ENCODE measurements at regions not wholly inside any gene's neighbourhood (a gene's known extent, or its start where the extent isn't known, plus 50 kb on each side); places are given as distances from the start of the nearest gene placed in this dataset.

- no peaks in the 10 kb centered on the region for H3K36me3 ChIP-seq
- no peaks in the 10 kb centered on the region for H3K27me3 ChIP-seq (replicated peaks; ENCODE audit: insufficient read depth)
- no peak overlapping the region for H3K4me3 ChIP-seq
- DNase-seq (ENCODE audit: low spot score) (no peak), ATAC-seq (ENCODE audit: insufficient number of reproducible peaks, low FRiP score, low read depth) (no peak)
- H3K4me1 ChIP-seq (ENCODE audit: control insufficient read depth in 1 of 2, low read depth in 2 of 2) = no peaks in the 10 kb centered on the region
- no peak for TF ChIP-seq CTCF (IDR thresholded peaks at IDR 0.05)
- no peak overlapping the region for H3K27ac ChIP-seq
- H3K9me3 ChIP-seq = no peaks in the 10 kb centered on the region
These were observed 847.0 kb upstream of the MAP3K7 start for GRCh38 chr6:91433660-91434534.

- no peaks in the 10 kb centered on the region for H3K36me3 ChIP-seq
These were observed 842.2 kb upstream of the MAP3K7 start for GRCh38 chr6:91428953-91429560.

GRCh38 chr6:91428296-91428695, 841.4 kb upstream of the MAP3K7 start:
- DNase-seq (ENCODE audit: low spot score) (no peak), ATAC-seq (ENCODE audit: insufficient number of reproducible peaks, low FRiP score, low read depth) (no peak)
- no peak overlapping the region for H3K27ac ChIP-seq
- no peaks in the 10 kb centered on the region for H3K9me3 ChIP-seq
- no peaks in the 10 kb centered on the region for H3K27me3 ChIP-seq (replicated peaks; ENCODE audit: insufficient read depth)
- H3K4me3 ChIP-seq = no peak overlapping the region
- H3K4me1 ChIP-seq (ENCODE audit: control insufficient read depth in 1 of 2, low read depth in 2 of 2) = no peaks in the 10 kb centered on the region
- TF ChIP-seq CTCF (IDR thresholded peaks at IDR 0.05) = no peak
- no peaks in the 10 kb centered on the region for H3K36me3 ChIP-seq

More at GRCh38 chr6:91428953-91429560, 842.2 kb upstream of the MAP3K7 start:
- no peak for DNase-seq (ENCODE audit: low spot score)
- ATAC-seq (ENCODE audit: insufficient number of reproducible peaks, low FRiP score, low read depth) = no peak
- no peaks in the 10 kb centered on the region for H3K9me3 ChIP-seq
- H3K4me1 ChIP-seq (ENCODE audit: control insufficient read depth in 1 of 2, low read depth in 2 of 2) = no peaks in the 10 kb centered on the region
- H3K4me3 ChIP-seq = no peak overlapping the region
- H3K27ac ChIP-seq = no peak overlapping the region
- no peaks in the 10 kb centered on the region for H3K27me3 ChIP-seq (replicated peaks; ENCODE audit: insufficient read depth)
- no peak for TF ChIP-seq CTCF (IDR thresholded peaks at IDR 0.05)

- Histone ChIP-seq H3K27me3 (replicated peaks; ENCODE audit: insufficient read depth) (no peaks in the 10 kb centered on the region), H3K36me3 (no peaks in the 10 kb centered on the region), H3K27ac (no peak overlapping the region), H3K9me3 (peaks cover 4% of the 10 kb centered on the region), H3K4me3 (no peak overlapping the region), H3K4me1 (ENCODE audit: control insufficient read depth in 1 of 2, low read depth in 2 of 2) (no peaks in the 10 kb centered on the region)
- no peak for TF ChIP-seq CTCF (IDR thresholded peaks at IDR 0.05)
- no peak for ATAC-seq (ENCODE audit: insufficient number of reproducible peaks, low FRiP score, low read depth)
- no peak for DNase-seq (ENCODE audit: low spot score)
These were observed 833.4 kb upstream of the MAP3K7 start for GRCh38 chr6:91420243-91420642.

GRCh38 chr6:91415031-91415605, 828.2 kb upstream of the MAP3K7 start:
- no peaks in the 10 kb centered on the region for H3K4me1 ChIP-seq (ENCODE audit: control insufficient read depth in 1 of 2, low read depth in 2 of 2)
- H3K4me3 ChIP-seq = no peak overlapping the region
- ATAC-seq (ENCODE audit: insufficient number of reproducible peaks, low FRiP score, low read depth) (no peak), DNase-seq (ENCODE audit: low spot score) (no peak)
- TF ChIP-seq CTCF (IDR thresholded peaks at IDR 0.05) = no peak
- H3K36me3 ChIP-seq = no peaks in the 10 kb centered on the region
- peaks cover 4% of the 10 kb centered on the region for H3K9me3 ChIP-seq
- no peaks in the 10 kb centered on the region for H3K27me3 ChIP-seq (replicated peaks; ENCODE audit: insufficient read depth)
- H3K27ac ChIP-seq = no peak overlapping the region

Data from thoracic aorta (tissue), 2 donors.